ENCODE measurements at regions not wholly inside any gene's neighbourhood (a gene's known extent, or its start where the extent isn't known, plus 50 kb on each side); places are given as distances from the start of the nearest gene placed in this dataset.

DNA sequence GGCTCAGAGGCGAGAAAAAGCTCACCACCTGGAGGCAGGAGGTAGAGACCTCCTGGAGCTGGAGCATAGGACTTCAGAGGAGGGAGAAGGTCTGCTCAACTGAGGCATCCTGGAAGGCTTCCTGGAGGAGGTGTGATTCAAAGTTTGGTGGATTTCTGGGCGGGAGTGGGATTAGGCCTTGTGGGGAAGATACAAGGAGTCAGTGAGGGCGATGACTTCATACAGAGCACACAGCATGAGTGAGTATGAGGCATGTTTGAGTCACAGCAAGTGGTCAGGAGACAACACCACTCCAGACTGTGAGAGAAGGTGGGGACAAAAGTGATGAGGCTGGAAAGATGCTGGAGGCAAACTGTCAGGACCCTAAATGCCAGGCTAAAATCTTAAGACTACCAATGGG, 77.6 kb downstream of the MATN1 start (continued):
- TF ChIP-seq TSHZ2 (CRISPR knock-in tag; IDR thresholded peaks at IDR 0.05) = no peak
- TF ChIP-seq, protein P1, sequence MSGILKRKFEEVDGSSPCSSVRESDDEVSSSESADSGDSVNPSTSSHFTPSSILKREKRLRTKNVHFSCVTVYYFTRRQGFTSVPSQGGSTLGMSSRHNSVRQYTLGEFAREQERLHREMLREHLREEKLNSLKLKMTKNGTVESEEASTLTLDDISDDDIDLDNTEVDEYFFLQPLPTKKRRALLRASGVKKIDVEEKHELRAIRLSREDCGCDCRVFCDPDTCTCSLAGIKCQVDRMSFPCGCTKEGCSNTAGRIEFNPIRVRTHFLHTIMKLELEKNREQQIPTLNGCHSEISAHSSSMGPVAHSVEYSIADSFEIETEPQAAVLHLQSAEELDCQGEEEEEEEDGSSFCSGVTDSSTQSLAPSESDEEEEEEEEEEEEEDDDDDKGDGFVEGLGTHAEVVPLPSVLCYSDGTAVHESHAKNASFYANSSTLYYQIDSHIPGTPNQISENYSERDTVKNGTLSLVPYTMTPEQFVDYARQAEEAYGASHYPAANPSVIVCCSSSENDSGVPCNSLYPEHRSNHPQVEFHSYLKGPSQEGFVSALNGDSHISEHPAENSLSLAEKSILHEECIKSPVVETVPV (CRISPR knock-in tag; IDR thresholded peaks at IDR 0.05) = no peak
- no peak for TF ChIP-seq TOX (CRISPR knock-in tag; IDR thresholded peaks at IDR 0.05; ENCODE audit: borderline replicate concordance)

DNA sequence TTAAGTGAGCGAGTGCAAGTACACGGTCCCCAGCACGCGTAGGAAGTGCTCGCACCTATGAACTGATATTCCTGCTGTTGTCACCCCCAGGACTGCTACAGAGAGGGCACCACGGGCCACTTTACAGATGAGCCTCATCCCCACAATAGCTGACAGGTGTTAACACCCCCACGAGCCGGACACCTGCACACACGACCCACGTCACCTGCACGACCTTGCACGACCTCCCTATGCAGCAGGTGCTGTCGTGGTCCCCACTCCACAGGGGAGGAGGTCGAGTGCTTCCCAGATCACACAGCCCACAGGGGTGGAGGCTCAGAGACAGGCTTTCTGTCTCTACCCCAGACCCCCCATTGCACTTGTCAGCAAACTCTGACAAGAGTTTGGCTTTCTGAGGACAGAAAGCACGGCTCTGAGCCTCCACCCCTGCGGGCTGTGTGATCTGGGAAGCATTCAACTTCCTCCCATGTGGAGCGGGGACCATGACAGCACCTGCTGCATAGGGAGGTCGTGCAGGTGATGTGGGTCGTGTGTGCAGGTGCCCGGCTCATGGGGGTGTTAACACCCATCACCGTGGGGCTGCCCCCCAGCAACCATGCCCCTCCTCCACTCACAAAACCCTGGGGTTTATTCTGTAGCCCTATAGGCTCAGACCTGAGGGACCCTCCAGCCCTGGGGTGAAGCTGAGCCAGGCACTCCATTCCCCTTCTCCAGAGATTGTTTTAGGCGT, 80.8 kb downstream of the MATN1 start:
- ATAC-seq = no peak
- TF ChIP-seq ZFP30 (CRISPR knock-in tag; IDR thresholded peaks at IDR 0.05) (no peak), ZNF70 (CRISPR knock-in tag; IDR thresholded peaks at IDR 0.05) (no peak), ZNF565 (CRISPR knock-in tag; conservative IDR thresholded peaks at IDR 0.05; ENCODE audit: low read depth) (no peak), ZNF8 (CRISPR knock-in tag; IDR thresholded peaks at IDR 0.05) (no peak), SNAI2 (CRISPR knock-in tag; IDR thresholded peaks at IDR 0.05) (no peak), ARNTL (CRISPR knock-in tag; IDR thresholded peaks at IDR 0.05; ENCODE audit: borderline replicate concordance, low read depth) (no peak), OSR1 (CRISPR knock-in tag; IDR thresholded peaks at IDR 0.05) (no peak), ZFP3 (CRISPR knock-in tag; IDR thresholded peaks at IDR 0.05) (no peak), ZC3H10 (CRISPR knock-in tag; IDR thresholded peaks at IDR 0.05) (no peak), ESRRG (CRISPR knock-in tag; IDR thresholded peaks at IDR 0.05) (no peak), POU6F1 (CRISPR knock-in tag; IDR thresholded peaks at IDR 0.05; ENCODE audit: borderline replicate concordance, low read depth) (no peak), CSDC2 (CRISPR knock-in tag; IDR thresholded peaks at IDR 0.05) (no peak), RARB (CRISPR knock-in tag; IDR thresholded peaks at IDR 0.05) (no peak)
- TF ChIP-seq, protein P2, sequence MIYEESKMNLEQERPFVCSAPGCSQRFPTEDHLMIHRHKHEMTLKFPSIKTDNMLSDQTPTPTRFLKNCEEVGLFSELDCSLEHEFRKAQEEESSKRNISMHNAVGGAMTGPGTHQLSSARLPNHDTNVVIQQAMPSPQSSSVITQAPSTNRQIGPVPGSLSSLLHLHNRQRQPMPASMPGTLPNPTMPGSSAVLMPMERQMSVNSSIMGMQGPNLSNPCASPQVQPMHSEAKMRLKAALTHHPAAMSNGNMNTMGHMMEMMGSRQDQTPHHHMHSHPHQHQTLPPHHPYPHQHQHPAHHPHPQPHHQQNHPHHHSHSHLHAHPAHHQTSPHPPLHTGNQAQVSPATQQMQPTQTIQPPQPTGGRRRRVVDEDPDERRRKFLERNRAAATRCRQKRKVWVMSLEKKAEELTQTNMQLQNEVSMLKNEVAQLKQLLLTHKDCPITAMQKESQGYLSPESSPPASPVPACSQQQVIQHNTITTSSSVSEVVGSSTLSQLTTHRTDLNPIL (CRISPR knock-in tag; IDR thresholded peaks at IDR 0.05; ENCODE audit: low read depth) = no peak
- TF ChIP-seq, protein P1 (CRISPR knock-in tag; IDR thresholded peaks at IDR 0.05) = no peak
- TF ChIP-seq, protein P3, sequence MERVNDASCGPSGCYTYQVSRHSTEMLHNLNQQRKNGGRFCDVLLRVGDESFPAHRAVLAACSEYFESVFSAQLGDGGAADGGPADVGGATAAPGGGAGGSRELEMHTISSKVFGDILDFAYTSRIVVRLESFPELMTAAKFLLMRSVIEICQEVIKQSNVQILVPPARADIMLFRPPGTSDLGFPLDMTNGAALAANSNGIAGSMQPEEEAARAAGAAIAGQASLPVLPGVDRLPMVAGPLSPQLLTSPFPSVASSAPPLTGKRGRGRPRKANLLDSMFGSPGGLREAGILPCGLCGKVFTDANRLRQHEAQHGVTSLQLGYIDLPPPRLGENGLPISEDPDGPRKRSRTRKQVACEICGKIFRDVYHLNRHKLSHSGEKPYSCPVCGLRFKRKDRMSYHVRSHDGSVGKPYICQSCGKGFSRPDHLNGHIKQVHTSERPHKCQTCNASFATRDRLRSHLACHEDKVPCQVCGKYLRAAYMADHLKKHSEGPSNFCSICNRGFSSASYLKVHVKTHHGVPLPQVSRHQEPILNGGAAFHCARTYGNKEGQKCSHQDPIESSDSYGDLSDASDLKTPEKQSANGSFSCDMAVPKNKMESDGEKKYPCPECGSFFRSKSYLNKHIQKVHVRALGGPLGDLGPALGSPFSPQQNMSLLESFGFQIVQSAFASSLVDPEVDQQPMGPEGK (CRISPR knock-in tag; IDR thresholded peaks at IDR 0.05; ENCODE audit: borderline replicate concordance) = no peak
